H9 (cell line): ENCODE measurements at regions not wholly inside any gene's neighbourhood (a gene's known extent, or its start where the extent isn't known, plus 50 kb on each side); places are given as distances from the start of the nearest gene placed in this dataset.

ENCODE experiments used
- DNase-seq: peaks from one replicate; pipeline ENCODE4 v3.0.0-alpha.2; 2017
- H2AFZ ChIP-seq: one replicate; pipeline ENCODE4 v1.6.1; 2013; ENCODE audit warnings: mild to moderate bottlenecking, low read length, control low read depth, moderate library complexity
- H2AK5ac ChIP-seq: 2 replicates; pipeline ENCODE4 v1.6.1; 2013; ENCODE audit warnings: low read length, control low read depth, mixed read lengths; ENCODE audit not compliant: insufficient read length
- H2BK120ac ChIP-seq: one replicate; pipeline ENCODE4 v1.6.1; 2013; ENCODE audit warnings: low read depth, mild to moderate bottlenecking, low read length, control low read depth, inconsistent platforms; ENCODE audit not compliant: poor library complexity, severe bottlenecking
- H2BK12ac ChIP-seq: 2 replicates; pipeline ENCODE4 v1.6.1; 2013; ENCODE audit warnings: low read length, control low read depth, mixed read lengths, low read depth; ENCODE audit not compliant: insufficient read length
- H2BK15ac ChIP-seq: 2 replicates; pipeline ENCODE4 v1.6.1; 2013; ENCODE audit warnings: low read depth, low read length, control low read depth
- H2BK20ac ChIP-seq: one replicate; pipeline ENCODE4 v1.6.1; 2013; ENCODE audit warnings: low read depth, mild to moderate bottlenecking, low read length, control low read depth, inconsistent platforms; ENCODE audit not compliant: poor library complexity, severe bottlenecking
- H2BK5ac ChIP-seq: 2 replicates; pipeline ENCODE4 v1.6.1; 2013; ENCODE audit warnings: low read length, control low read depth, mixed read lengths; ENCODE audit not compliant: insufficient read length
- H3K14ac ChIP-seq: 2 replicates; pipeline ENCODE4 v1.6.1; 2013; ENCODE audit warnings: low read length, control low read depth; ENCODE audit not compliant: insufficient read depth
- H3K18ac ChIP-seq: 2 replicates; pipeline ENCODE4 v1.6.1; 2013; ENCODE audit warnings: low read depth, mild to moderate bottlenecking, mixed read lengths, low read length, control low read depth; ENCODE audit not compliant: insufficient read length
- H3K23ac ChIP-seq: 2 replicates; pipeline ENCODE4 v1.6.1; 2013; ENCODE audit warnings: low read length, control low read depth, mixed read lengths, low read depth; ENCODE audit not compliant: insufficient read length
- H3K23me2 ChIP-seq: 2 replicates; pipeline ENCODE4 v1.6.1; 2013; ENCODE audit warnings: low read depth, mild to moderate bottlenecking, mixed read lengths, low read length, control low read depth; ENCODE audit not compliant: insufficient read length, poor library complexity, severe bottlenecking
- H3K27ac ChIP-seq: 2 replicates; pipeline ENCODE4 v1.5.1; 2013; ENCODE audit warnings: low read length, control low read depth, mixed read lengths, low read depth; ENCODE audit not compliant: insufficient read length
- H3K27me3 ChIP-seq: 2 replicates; pipeline ENCODE4 v1.6.1; 2013; ENCODE audit warnings: low read length, control low read depth, inconsistent platforms; ENCODE audit not compliant: insufficient read depth
- H3K4ac ChIP-seq: 2 replicates; pipeline ENCODE4 v1.6.1; 2013; ENCODE audit warnings: low read depth, mild to moderate bottlenecking, control low read depth, inconsistent platforms, low read length, moderate library complexity
- H3K4me1 ChIP-seq: 2 replicates; pipeline ENCODE4 v1.6.1; 2013; ENCODE audit warnings: low read length, control low read depth, inconsistent platforms; ENCODE audit not compliant: insufficient read depth
- H3K4me2 ChIP-seq: 2 replicates; pipeline ENCODE4 v1.6.1; 2013; ENCODE audit warnings: low read length, control low read depth, mixed read lengths; ENCODE audit not compliant: insufficient read length, insufficient read depth
- H3K56ac ChIP-seq: 2 replicates; pipeline ENCODE4 v1.6.1; 2013; ENCODE audit warnings: low read depth, mild to moderate bottlenecking, mixed read lengths, low read length, control low read depth; ENCODE audit not compliant: insufficient read length
- H3K79me1 ChIP-seq: 2 replicates; pipeline ENCODE4 v1.6.1; 2013; ENCODE audit warnings: low read depth, mild to moderate bottlenecking, moderate library complexity, low read length, control low read depth, inconsistent platforms; ENCODE audit not compliant: insufficient read depth, poor library complexity, severe bottlenecking
- H3K79me2 ChIP-seq: 2 replicates; pipeline ENCODE4 v1.6.1; 2013; ENCODE audit warnings: low read length, control low read depth, inconsistent platforms; ENCODE audit not compliant: insufficient read depth
- H3K9ac ChIP-seq: 2 replicates; pipeline ENCODE4 v1.6.1; 2013; ENCODE audit warnings: low read length, control low read depth, mixed read lengths; ENCODE audit not compliant: insufficient read length; ENCODE audit errors: extremely low read depth
- H3K9me3 ChIP-seq: one replicate; pipeline ENCODE4 v1.6.1; 2013; ENCODE audit warnings: low read depth, low read length, inconsistent platforms; ENCODE audit not compliant: control insufficient read depth
- H3T11ph ChIP-seq: one replicate; pipeline ENCODE4 v1.6.1; 2013; ENCODE audit warnings: mild to moderate bottlenecking, low read length, control low read depth, inconsistent platforms
- H4K20me1 ChIP-seq: one replicate; pipeline ENCODE4 v1.6.1; 2013; ENCODE audit not compliant: control insufficient read depth, insufficient read length, insufficient read depth
- H4K5ac ChIP-seq: 2 replicates; pipeline ENCODE4 v1.6.1; 2013; ENCODE audit warnings: low read depth, mild to moderate bottlenecking, mixed read lengths, low read length, control low read depth; ENCODE audit not compliant: insufficient read length
- H4K8ac ChIP-seq: replicated peaks from 2 replicates; pipeline ENCODE4 v1.6.1; 2013; ENCODE audit warnings: low read length, control low read depth, mixed read lengths, low read depth; ENCODE audit not compliant: insufficient read length
- H4K91ac ChIP-seq: 2 replicates; pipeline ENCODE4 v1.6.1; 2013; ENCODE audit warnings: low read depth, mild to moderate bottlenecking, moderate library complexity, mixed read lengths, low read length, control low read depth; ENCODE audit not compliant: insufficient read length
- H3K27ac Mint-ChIP-seq, 3 experiments: 2 replicates in 2 of 3; 3 replicates in 1 of 3; pipeline ENCODE4 v1.8.0; 2020 to 2021; ENCODE audit warnings: mixed read lengths in 3 of 3, mild to moderate bottlenecking in 1 of 3, moderate library complexity in 1 of 3
- H3K27me3 Mint-ChIP-seq: 2 replicates; pipeline ENCODE4 v1.8.0; 2021; ENCODE audit warnings: low read depth, mild to moderate bottlenecking, moderate library complexity, mixed read lengths
- H3K36me3 Mint-ChIP-seq, 3 experiments: 2 replicates in 2 of 3; 3 replicates in 1 of 3; pipeline ENCODE4 v1.8.0; 2020 to 2021; ENCODE audit warnings: low read depth in 3 of 3, mixed read lengths in 3 of 3; ENCODE audit not compliant: insufficient read depth in 1 of 3
- H3K4me1 Mint-ChIP-seq, 2 experiments: 2 replicates each; pipeline ENCODE4 v1.8.0; 2020; ENCODE audit warnings: mixed read lengths in 2 of 2
- H3K4me3 Mint-ChIP-seq, 2 experiments: 2 replicates in 1 of 2; 3 replicates in 1 of 2; pipeline ENCODE4 v1.8.0; 2020 to 2021; ENCODE audit warnings: mild to moderate bottlenecking in 2 of 2, mixed read lengths in 2 of 2, moderate library complexity in 1 of 2
- H3K9me3 Mint-ChIP-seq, 2 experiments: 2 replicates in 1 of 2; 3 replicates in 1 of 2; pipeline ENCODE4 v1.8.0; 2020; ENCODE audit warnings: mild to moderate bottlenecking in 2 of 2, mixed read lengths in 2 of 2, moderate library complexity in 1 of 2
- CTCF ChIP-seq: fragments of 200-600 bp; sonication (generic); conservative IDR thresholded peaks from 3 replicates; pipeline ENCODE4 v1.8.0; 2021; ENCODE audit warnings: antibody characterized with exemption, mild to moderate bottlenecking
- WGBS: extraction: QIAGEN DNeasy Blood & Tissue Kit; methylation state at CpG from one replicate; pipeline ENCODE4 v1.1.7; 2013; ENCODE audit warnings: missing lambda C conversion rate, low lambda C conversion rate, mixed read lengths; ENCODE audit not compliant: insufficient read length; ENCODE audit errors: extremely low coverage; 5-methylcytosine and 5-hydroxymethylcytosine counted together

DNA sequence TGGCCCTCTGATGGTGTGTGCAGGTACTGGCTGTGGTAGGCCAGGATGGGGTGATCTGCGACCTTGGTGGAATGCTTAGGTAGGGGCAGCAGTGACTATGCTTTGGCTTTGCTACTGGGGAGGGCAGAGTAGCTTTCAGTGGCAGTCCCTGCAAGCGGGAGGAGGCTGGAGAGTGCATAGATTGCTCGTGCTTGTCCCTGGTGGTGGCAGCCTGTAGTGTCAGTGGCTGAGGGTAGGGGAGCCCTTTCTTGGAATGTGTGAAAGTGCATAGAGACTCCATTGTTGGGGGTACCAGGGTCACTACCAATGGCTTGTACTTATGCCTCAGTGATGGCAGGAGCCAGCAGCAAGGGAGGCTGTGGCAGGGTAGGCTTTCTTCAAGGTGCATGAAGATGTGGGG lies 582.6 kb downstream of the MRPL39 start:
- no peak overlapping the region for H3K56ac ChIP-seq
- H3K79me1 ChIP-seq = no peaks in the 10 kb centered on the region
- TF ChIP-seq CTCF = no peak
- no peaks in the 10 kb centered on the region for H3K79me2 ChIP-seq
- no peak overlapping the region for H3K27ac ChIP-seq
- H3K9ac ChIP-seq = no peak overlapping the region
- no peaks in the 10 kb centered on the region for H3K27me3 ChIP-seq
- H4K5ac ChIP-seq = no peak overlapping the region
- DNase-seq = no peak
- Mint-ChIP-seq H3K9me3 (peaks cover 39 to 59% of the 10 kb centered on the region in 2 experiments), H3K4me1 (no peaks in the 10 kb centered on the region), H3K27ac (no peak overlapping the region), H3K27me3 (0 out of 2 replicates have a peak, but pooled peaks cover 1% of the 10 kb centered on the region), H3K36me3 (peaks cover 5 to 13% (median 5%) of the 10 kb centered on the region in 3 experiments; a peak in 5 of 7 replicates), H3K4me3 (no peak overlapping the region)
- no peak overlapping the region for H3K14ac ChIP-seq
- no peak overlapping the region for H2BK120ac ChIP-seq
- no peak overlapping the region for H3T11ph ChIP-seq
- H3K23me2 ChIP-seq = no peaks in the 10 kb centered on the region
- WGBS = no CpG with 5 or more reads among the region's 3 CpGs
- H3K4me2 ChIP-seq = no peak overlapping the region
- no peak overlapping the region for H2AFZ ChIP-seq
- H3K4ac ChIP-seq = no peak overlapping the region
- no peak overlapping the region for H2BK20ac ChIP-seq
- no peak overlapping the region for H3K23ac ChIP-seq
- H4K8ac ChIP-seq = no peak overlapping the region
- no peaks in the 10 kb centered on the region for H3K4me1 ChIP-seq
- H3K9me3 ChIP-seq = no peaks in the 10 kb centered on the region
- H2BK15ac ChIP-seq = no peak overlapping the region
- H2BK12ac ChIP-seq = no peak overlapping the region
- no peaks in the 10 kb centered on the region for H4K20me1 ChIP-seq
- H2AK5ac ChIP-seq = no peak overlapping the region
- no peak overlapping the region for H4K91ac ChIP-seq
- no peak overlapping the region for H2BK5ac ChIP-seq
- no peak overlapping the region for H3K18ac ChIP-seq
